Renal pelvis (tissue), 1 donor: ENCODE measurements at regions not wholly inside any gene's neighbourhood (a gene's known extent, or its start where the extent isn't known, plus 50 kb on each side); places are given as distances from the start of the nearest gene placed in this dataset.

Experiments used
- DNase-seq: peaks from one replicate; pipeline ENCODE4 v3.0.0-alpha.2; 2013

- DNase-seq = no peak
Observed at GRCh38 chr9:131809941-131810344, 70.1 kb upstream of the RAPGEF1 start.

GRCh38 chr9:131808291-131808690 is 68.4 kb upstream of the RAPGEF1 start:
- DNase-seq = no peak

- DNase-seq = no peak
Observed at GRCh38 chr9:131807144-131807983, 67.5 kb upstream of the RAPGEF1 start.

GRCh38 chr9:131805803-131806202 is 65.9 kb upstream of the RAPGEF1 start:
- no peak for DNase-seq

- DNase-seq = no peak
Observed at GRCh38 chr9:131804826-131805225, 65.0 kb upstream of the RAPGEF1 start.

- no peak for DNase-seq
Observed at GRCh38 chr9:131803758-131804411, 64.0 kb upstream of the RAPGEF1 start.

- DNase-seq = no peak
Observed at GRCh38 chr9:131801810-131802209, 61.9 kb upstream of the RAPGEF1 start.

GRCh38 chr9:131800843-131801242 is 61.0 kb upstream of the RAPGEF1 start:
- no peak for DNase-seq

GRCh38 chr9:131800366-131800765 is 60.5 kb upstream of the RAPGEF1 start:
- DNase-seq = no peak

- peak; percentile 68 for DNase-seq
Observed at GRCh38 chr9:131799177-131799823, 59.4 kb upstream of the RAPGEF1 start.

- no peak for DNase-seq
Observed at GRCh38 chr9:131798246-131798645, 58.4 kb upstream of the RAPGEF1 start.

GRCh38 chr9:131794393-131794792 is 54.5 kb upstream of the RAPGEF1 start:
- no peak for DNase-seq

- no peak for DNase-seq
Observed at GRCh38 chr9:131791542-131792254, 51.8 kb upstream of the RAPGEF1 start.
